ENCODE measurements at regions not wholly inside any gene's neighbourhood (a gene's known extent, or its start where the extent isn't known, plus 50 kb on each side); places are given as distances from the start of the nearest gene placed in this dataset.

DNA sequence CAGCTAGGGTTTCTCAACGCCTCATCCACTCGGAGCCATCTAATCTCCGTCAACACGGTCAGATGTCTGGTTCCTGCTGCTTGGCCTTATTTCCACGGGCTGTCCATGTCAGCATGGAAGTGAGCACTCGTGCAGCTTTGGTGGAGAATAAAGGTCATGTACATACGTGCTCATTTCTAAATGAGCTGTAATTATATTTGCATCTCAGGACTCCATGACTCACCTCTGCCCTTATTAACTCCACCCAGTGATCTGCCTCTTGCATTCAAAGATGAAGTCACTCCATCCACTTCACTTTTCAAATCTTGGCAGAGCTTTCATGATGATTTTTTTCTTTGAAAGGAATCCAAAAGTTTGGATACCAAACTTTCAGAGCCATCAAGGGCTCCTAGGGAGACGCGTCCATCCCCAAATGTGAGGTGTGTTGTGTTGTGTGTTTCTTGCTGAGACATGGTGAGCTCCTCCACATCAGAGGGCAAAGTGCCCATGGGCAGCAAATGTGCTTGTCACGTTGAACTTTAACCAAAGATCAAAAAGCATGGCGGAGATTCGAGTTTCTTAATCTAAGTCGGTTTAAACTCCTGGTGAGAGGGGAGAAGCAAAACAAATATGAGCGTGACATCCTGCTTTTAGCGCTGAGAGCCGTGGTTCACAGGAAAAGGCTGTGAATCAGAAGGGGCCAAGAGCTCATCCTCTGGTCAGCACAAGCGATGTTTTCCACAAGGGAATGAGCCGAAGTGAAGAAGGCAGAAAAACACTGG is 68.6 kb upstream of the ERRFI1 start (continued):
- TF ChIP-seq, protein P1, sequence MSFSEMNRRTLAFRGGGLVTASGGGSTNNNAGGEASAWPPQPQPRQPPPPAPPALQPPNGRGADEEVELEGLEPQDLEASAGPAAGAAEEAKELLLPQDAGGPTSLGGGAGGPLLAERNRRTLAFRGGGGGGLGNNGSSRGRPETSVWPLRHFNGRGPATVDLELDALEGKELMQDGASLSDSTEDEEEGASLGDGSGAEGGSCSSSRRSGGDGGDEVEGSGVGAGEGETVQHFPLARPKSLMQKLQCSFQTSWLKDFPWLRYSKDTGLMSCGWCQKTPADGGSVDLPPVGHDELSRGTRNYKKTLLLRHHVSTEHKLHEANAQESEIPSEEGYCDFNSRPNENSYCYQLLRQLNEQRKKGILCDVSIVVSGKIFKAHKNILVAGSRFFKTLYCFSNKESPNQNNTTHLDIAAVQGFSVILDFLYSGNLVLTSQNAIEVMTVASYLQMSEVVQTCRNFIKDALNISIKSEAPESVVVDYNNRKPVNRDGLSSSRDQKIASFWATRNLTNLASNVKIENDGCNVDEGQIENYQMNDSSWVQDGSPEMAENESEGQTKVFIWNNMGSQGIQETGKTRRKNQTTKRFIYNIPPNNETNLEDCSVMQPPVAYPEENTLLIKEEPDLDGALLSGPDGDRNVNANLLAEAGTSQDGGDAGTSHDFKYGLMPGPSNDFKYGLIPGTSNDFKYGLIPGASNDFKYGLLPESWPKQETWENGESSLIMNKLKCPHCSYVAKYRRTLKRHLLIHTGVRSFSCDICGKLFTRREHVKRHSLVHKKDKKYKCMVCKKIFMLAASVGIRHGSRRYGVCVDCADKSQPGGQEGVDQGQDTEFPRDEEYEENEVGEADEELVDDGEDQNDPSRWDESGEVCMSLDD (CRISPR knock-in tag; IDR thresholded peaks at IDR 0.05; ENCODE audit: borderline replicate concordance), result no peak
- peak; percentile 40; the same call in 1 of the 2 replicates for TF ChIP-seq YEATS2 (CRISPR knock-in tag; IDR thresholded peaks at IDR 0.05; ENCODE audit: borderline replicate concordance)
- no peak for TF ChIP-seq IKZF4 (CRISPR knock-in tag; IDR thresholded peaks at IDR 0.05; ENCODE audit: borderline replicate concordance, low read depth, not compliant biosample characterization)
- TF ChIP-seq, protein P2, sequence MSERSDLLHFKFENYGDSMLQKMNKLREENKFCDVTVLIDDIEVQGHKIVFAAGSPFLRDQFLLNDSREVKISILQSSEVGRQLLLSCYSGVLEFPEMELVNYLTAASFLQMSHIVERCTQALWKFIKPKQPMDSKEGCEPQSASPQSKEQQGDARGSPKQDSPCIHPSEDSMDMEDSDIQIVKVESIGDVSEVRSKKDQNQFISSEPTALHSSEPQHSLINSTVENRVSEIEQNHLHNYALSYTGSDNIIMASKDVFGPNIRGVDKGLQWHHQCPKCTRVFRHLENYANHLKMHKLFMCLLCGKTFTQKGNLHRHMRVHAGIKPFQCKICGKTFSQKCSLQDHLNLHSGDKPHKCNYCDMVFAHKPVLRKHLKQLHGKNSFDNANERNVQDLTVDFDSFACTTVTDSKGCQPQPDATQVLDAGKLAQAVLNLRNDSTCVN (CRISPR knock-in tag; IDR thresholded peaks at IDR 0.05; ENCODE audit: borderline replicate concordance), result no peak
- TF ChIP-seq ARNT2 (CRISPR knock-in tag; IDR thresholded peaks at IDR 0.05; ENCODE audit: low read depth), result no peak
- peak; percentile 28; the same call in 1 of the 2 replicates for TF ChIP-seq ZFY (CRISPR knock-in tag; IDR thresholded peaks at IDR 0.05)
- 0 out of 2 replicates have a peak, but pooled peaks have one; percentile 38 for TF ChIP-seq ZNF138 (CRISPR knock-in tag; IDR thresholded peaks at IDR 0.05; ENCODE audit: low read depth)
- peak; percentile 44 for TF ChIP-seq ASH2L (IDR thresholded peaks at IDR 0.05; ENCODE audit: insufficient read length, low read depth, low read length)
- TF ChIP-seq, protein P3, sequence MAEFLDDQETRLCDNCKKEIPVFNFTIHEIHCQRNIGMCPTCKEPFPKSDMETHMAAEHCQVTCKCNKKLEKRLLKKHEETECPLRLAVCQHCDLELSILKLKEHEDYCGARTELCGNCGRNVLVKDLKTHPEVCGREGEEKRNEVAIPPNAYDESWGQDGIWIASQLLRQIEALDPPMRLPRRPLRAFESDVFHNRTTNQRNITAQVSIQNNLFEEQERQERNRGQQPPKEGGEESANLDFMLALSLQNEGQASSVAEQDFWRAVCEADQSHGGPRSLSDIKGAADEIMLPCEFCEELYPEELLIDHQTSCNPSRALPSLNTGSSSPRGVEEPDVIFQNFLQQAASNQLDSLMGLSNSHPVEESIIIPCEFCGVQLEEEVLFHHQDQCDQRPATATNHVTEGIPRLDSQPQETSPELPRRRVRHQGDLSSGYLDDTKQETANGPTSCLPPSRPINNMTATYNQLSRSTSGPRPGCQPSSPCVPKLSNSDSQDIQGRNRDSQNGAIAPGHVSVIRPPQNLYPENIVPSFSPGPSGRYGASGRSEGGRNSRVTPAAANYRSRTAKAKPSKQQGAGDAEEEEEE (CRISPR knock-in tag; IDR thresholded peaks at IDR 0.05; ENCODE audit: borderline replicate concordance), result no peak
- TF ChIP-seq, protein P4, sequence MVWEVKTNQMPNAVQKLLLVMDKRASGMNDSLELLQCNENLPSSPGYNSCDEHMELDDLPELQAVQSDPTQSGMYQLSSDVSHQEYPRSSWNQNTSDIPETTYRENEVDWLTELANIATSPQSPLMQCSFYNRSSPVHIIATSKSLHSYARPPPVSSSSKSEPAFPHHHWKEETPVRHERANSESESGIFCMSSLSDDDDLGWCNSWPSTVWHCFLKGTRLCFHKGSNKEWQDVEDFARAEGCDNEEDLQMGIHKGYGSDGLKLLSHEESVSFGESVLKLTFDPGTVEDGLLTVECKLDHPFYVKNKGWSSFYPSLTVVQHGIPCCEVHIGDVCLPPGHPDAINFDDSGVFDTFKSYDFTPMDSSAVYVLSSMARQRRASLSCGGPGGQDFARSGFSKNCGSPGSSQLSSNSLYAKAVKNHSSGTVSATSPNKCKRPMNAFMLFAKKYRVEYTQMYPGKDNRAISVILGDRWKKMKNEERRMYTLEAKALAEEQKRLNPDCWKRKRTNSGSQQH (CRISPR knock-in tag; IDR thresholded peaks at IDR 0.05; ENCODE audit: low read depth), result peak; percentile 38; the same call in 1 of the 2 replicates
- TF ChIP-seq GATA4 (IDR thresholded peaks at IDR 0.05; ENCODE audit: borderline replicate concordance, low read depth), result no peak
- TF ChIP-seq, protein P5, sequence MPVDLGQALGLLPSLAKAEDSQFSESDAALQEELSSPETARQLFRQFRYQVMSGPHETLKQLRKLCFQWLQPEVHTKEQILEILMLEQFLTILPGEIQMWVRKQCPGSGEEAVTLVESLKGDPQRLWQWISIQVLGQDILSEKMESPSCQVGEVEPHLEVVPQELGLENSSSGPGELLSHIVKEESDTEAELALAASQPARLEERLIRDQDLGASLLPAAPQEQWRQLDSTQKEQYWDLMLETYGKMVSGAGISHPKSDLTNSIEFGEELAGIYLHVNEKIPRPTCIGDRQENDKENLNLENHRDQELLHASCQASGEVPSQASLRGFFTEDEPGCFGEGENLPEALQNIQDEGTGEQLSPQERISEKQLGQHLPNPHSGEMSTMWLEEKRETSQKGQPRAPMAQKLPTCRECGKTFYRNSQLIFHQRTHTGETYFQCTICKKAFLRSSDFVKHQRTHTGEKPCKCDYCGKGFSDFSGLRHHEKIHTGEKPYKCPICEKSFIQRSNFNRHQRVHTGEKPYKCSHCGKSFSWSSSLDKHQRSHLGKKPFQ (CRISPR knock-in tag; IDR thresholded peaks at IDR 0.05; ENCODE audit: insufficient replicate concordance), result no peak
- TF ChIP-seq CCDC6 (CRISPR knock-in tag; IDR thresholded peaks at IDR 0.05), result no peak
- TF ChIP-seq HDAC1 (CRISPR knock-in tag; IDR thresholded peaks at IDR 0.05), result no peak
- no peak for TF ChIP-seq RORA (CRISPR knock-in tag; IDR thresholded peaks at IDR 0.05)
